ENCODE measurements at regions not wholly inside any gene's neighbourhood (a gene's known extent, or its start where the extent isn't known, plus 50 kb on each side); places are given as distances from the start of the nearest gene placed in this dataset.

DNA sequence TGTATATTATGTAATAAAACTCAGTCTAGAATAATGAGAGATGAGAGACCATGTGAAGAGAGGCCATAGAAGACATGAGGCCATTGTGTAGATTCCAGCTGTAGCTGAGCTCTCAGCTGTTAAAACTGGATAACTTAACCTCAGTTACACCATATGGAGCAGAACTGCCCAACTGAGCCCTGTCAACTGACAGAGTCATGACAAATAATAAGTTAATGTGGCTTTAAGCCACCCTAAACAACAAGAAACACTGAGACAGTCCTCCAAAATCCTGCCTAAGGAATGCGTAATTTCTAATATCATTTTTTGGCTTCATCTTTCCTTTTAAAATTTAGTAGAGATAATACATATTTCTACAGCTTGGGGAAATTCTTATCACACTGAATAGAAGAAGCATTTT is 580.0 kb upstream of the RGS18 start:
- in situ Hi-C loops (cut with MboI; ENCODE audit: low pct_unique_long_range_greater_than_20kb, low sequenced_read_pairs, unreplicated experiment) = no loop called here
- TF ChIP-seq, protein P1, sequence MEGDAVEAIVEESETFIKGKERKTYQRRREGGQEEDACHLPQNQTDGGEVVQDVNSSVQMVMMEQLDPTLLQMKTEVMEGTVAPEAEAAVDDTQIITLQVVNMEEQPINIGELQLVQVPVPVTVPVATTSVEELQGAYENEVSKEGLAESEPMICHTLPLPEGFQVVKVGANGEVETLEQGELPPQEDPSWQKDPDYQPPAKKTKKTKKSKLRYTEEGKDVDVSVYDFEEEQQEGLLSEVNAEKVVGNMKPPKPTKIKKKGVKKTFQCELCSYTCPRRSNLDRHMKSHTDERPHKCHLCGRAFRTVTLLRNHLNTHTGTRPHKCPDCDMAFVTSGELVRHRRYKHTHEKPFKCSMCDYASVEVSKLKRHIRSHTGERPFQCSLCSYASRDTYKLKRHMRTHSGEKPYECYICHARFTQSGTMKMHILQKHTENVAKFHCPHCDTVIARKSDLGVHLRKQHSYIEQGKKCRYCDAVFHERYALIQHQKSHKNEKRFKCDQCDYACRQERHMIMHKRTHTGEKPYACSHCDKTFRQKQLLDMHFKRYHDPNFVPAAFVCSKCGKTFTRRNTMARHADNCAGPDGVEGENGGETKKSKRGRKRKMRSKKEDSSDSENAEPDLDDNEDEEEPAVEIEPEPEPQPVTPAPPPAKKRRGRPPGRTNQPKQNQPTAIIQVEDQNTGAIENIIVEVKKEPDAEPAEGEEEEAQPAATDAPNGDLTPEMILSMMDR (IDR thresholded peaks at IDR 0.05; ENCODE audit: extremely low read depth, insufficient read depth, missing control alignments) = no peak
- DNase-seq (ENCODE audit: low spot score) = no peak

DNA sequence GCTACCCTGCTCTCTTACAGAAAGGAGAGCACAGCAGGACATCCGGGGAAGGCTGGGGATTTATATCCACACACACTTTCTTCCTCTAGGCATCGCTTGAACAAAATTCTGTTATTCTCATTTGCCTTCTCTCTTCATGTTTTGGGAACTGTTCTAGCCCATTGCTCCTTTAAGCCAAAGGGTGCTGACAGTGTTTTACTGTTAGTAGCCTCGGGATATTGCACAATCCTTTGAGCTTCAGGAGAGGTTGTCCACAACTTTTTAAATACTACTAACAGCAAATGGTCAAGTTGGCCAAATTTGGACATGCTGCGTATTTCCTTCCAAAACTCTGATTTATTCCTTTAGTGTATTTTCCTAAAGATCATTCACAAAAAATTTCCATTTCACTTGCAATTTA is 579.2 kb upstream of the RGS18 start:
- TF ChIP-seq, protein P1 (IDR thresholded peaks at IDR 0.05; ENCODE audit: extremely low read depth, insufficient read depth, missing control alignments) = no peak
- DNase-seq (ENCODE audit: low spot score) = no peak
- in situ Hi-C loops (cut with MboI; ENCODE audit: low pct_unique_long_range_greater_than_20kb, low sequenced_read_pairs, unreplicated experiment) = no loop called here

DNA sequence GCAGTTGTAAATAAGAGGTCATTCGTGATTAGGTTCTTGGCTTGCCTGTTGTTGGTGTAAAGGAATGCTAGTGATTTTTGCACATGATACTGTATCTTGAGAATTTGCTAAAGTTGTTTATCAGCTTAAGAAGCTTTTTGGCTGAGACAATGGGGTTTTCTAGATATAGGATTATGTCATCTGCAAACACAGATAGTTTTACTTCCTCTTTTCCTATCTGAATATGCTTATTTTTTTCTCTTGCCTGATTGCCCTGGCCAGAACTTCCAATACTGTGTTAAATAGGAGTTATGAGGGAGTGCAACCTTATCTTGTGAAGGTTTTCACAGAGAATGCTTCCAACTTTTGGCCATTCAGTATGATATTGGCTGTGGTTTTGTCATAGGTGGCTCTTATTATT is 576.1 kb upstream of the RGS18 start:
- TF ChIP-seq, protein P1 (IDR thresholded peaks at IDR 0.05; ENCODE audit: extremely low read depth, insufficient read depth, missing control alignments) = no peak
- in situ Hi-C loops (cut with MboI; ENCODE audit: low pct_unique_long_range_greater_than_20kb, low sequenced_read_pairs, unreplicated experiment) = no loop called here
- DNase-seq (ENCODE audit: low spot score) = no peak

DNA sequence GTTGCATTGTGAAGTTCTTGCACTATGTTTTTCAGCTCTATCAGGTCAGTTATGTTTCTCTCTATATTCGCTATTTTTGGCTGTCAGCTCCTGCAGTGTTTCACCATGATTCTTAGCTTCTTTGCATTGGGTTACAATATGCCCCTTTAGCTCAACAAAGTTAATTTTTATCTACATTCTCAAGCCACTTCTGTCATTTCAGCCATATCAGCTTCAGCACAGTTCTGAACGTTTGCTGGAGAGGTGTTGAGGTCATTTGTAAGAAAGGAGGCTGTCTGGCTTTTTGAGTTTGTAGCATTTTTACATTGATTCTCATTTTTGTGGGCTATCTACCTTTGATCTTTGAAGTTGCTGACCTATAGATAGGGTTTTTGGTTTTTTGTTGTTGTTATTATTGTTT is 573.2 kb upstream of the RGS18 start:
- in situ Hi-C loops (cut with MboI; ENCODE audit: low pct_unique_long_range_greater_than_20kb, low sequenced_read_pairs, unreplicated experiment) = no loop called here
- no peak for DNase-seq (ENCODE audit: low spot score)
- TF ChIP-seq, protein P1 (IDR thresholded peaks at IDR 0.05; ENCODE audit: extremely low read depth, insufficient read depth, missing control alignments) = no peak

DNA sequence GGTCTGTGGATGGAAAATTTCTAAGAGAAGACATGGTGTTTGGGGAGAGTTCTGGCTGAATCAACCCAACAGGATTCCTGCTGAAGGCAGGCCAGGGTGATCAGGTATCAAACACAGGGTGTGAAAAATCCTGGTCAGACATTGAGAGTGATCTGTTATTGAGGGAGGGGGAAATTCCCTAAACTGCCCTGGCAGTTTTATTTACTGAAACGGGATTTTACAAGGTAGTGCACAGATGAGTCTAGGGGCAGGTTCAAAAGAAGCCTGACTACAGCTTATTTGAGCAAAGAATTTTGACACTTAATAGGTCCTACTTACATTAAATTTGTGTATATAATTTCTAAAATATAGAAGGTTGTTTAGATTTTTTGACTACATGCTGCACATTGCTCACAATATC is 569.4 kb upstream of the RGS18 start:
- TF ChIP-seq, protein P1 (IDR thresholded peaks at IDR 0.05; ENCODE audit: extremely low read depth, insufficient read depth, missing control alignments) = no peak
- no peak for DNase-seq (ENCODE audit: low spot score)

DNA sequence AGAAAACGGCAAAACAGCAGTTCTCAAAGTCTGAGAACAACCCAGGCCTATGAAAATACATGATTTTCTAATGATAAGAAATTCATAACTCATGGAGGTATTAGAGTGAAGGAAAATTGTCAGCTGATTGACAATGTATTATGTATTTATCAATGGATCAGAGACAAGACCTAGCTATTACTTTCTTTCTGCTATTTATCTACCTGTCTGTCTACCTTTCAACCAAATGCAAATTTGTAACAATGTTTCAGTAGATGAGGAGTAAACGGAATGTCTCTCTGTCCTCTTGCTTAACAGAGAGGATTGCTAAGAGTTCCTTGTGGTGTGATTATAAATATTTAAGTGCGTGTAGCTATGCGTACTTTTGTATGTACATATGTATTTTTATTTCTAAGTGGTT is 568.7 kb upstream of the RGS18 start:
- no peak for DNase-seq (ENCODE audit: low spot score)
- in situ Hi-C loops (cut with MboI; ENCODE audit: low pct_unique_long_range_greater_than_20kb, low sequenced_read_pairs, unreplicated experiment) = no loop called here
- TF ChIP-seq, protein P1 (IDR thresholded peaks at IDR 0.05; ENCODE audit: extremely low read depth, insufficient read depth, missing control alignments) = no peak

More for the DNA sequence above, 569.4 kb upstream of the RGS18 start:
- in situ Hi-C loops (cut with MboI; ENCODE audit: low pct_unique_long_range_greater_than_20kb, low sequenced_read_pairs, unreplicated experiment) = no loop called here

DNA sequence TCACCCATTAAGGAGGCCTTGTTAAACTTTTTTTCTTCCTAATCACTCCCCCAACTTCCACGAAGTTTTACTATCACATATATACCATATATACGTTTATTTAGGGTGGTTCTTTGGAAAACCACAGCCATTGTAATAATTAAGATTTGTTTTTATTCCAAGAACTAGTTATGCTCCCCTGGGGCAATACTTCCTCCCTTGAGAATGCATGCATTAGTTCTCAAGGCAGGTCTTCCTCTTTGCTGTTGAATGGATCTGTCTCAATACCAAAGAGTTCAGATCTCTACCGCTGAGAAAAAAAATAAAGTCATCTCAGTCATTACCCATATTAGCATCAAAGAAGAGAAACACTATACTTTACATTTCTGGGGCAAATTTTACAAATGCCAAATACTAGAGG is 567.7 kb upstream of the RGS18 start:
- DNase-seq (ENCODE audit: low spot score) = no peak
- in situ Hi-C loops (cut with MboI; ENCODE audit: low pct_unique_long_range_greater_than_20kb, low sequenced_read_pairs, unreplicated experiment) = no loop called here
- TF ChIP-seq, protein P1 (IDR thresholded peaks at IDR 0.05; ENCODE audit: extremely low read depth, insufficient read depth, missing control alignments) = no peak

Data from GM13977 (cell line).